ENCODE measurements at regions not wholly inside any gene's neighbourhood (a gene's known extent, or its start where the extent isn't known, plus 50 kb on each side); places are given as distances from the start of the nearest gene placed in this dataset.
"Not testable (repeated sequence)": the region's sequence is repeated elsewhere in the genome, so short reads cannot be mapped to it uniquely, and the experiment has no call there.

GRCh38 chr4:43672265-43672885, 776.2 kb downstream of the KCTD8 start:
- not testable (repeated sequence) for TF ChIP-seq CTCF (IDR thresholded peaks at IDR 0.05; ENCODE audit: low read length); EZH2 (optimal IDR thresholded peaks at IDR 0.05; ENCODE audit: low read depth, low read length); EZH2phosphoT487 (IDR thresholded peaks at IDR 0.05; ENCODE audit: low read length)

Data from MM.1S (cell line).